ENCODE measurements at regions not wholly inside any gene's neighbourhood (a gene's known extent, or its start where the extent isn't known, plus 50 kb on each side); places are given as distances from the start of the nearest gene placed in this dataset.

- DNase-seq (ENCODE audit: low spot score) = no peak
These were observed 660.7 kb downstream of the PTPRU start for GRCh38 chr1:29896791-29897714.

GRCh38 chr1:29896300-29896699 is 660.0 kb downstream of the PTPRU start:
- DNase-seq (ENCODE audit: low spot score) = no peak

GRCh38 chr1:29895201-29895600 is 658.9 kb downstream of the PTPRU start:
- no peak for DNase-seq (ENCODE audit: low spot score)

- no peak for DNase-seq (ENCODE audit: low spot score)
These were observed 658.0 kb downstream of the PTPRU start for GRCh38 chr1:29894311-29894710.

GRCh38 chr1:29893806-29894205 is 657.5 kb downstream of the PTPRU start:
- no peak for DNase-seq (ENCODE audit: low spot score)

GRCh38 chr1:29893046-29893723 is 656.9 kb downstream of the PTPRU start:
- no peak for DNase-seq (ENCODE audit: low spot score)

GRCh38 chr1:29892247-29892646 is 655.9 kb downstream of the PTPRU start:
- no peak for DNase-seq (ENCODE audit: low spot score)

- no peak for DNase-seq (ENCODE audit: low spot score)
These were observed 654.1 kb downstream of the PTPRU start for GRCh38 chr1:29890201-29890959.

- DNase-seq (ENCODE audit: low spot score) = no peak
These were observed 653.5 kb downstream of the PTPRU start for GRCh38 chr1:29889776-29890175.

GRCh38 chr1:29884740-29885139 is 648.4 kb downstream of the PTPRU start:
- DNase-seq (ENCODE audit: low spot score) = no peak

- no peak for DNase-seq (ENCODE audit: low spot score)
These were observed 647.7 kb downstream of the PTPRU start for GRCh38 chr1:29883986-29884385.

GRCh38 chr1:29883411-29883832 is 647.1 kb downstream of the PTPRU start:
- no peak for DNase-seq (ENCODE audit: low spot score)

GRCh38 chr1:29880556-29880955 is 644.2 kb downstream of the PTPRU start:
- no peak for DNase-seq (ENCODE audit: low spot score)

- no peak for DNase-seq (ENCODE audit: low spot score)
These were observed 642.9 kb downstream of the PTPRU start for GRCh38 chr1:29879217-29879616.

GRCh38 chr1:29878501-29878900 is 642.2 kb downstream of the PTPRU start:
- DNase-seq (ENCODE audit: low spot score) = no peak

- no peak for DNase-seq (ENCODE audit: low spot score)
These were observed 640.6 kb downstream of the PTPRU start for GRCh38 chr1:29876902-29877301.

GRCh38 chr1:29876441-29876840 is 640.1 kb downstream of the PTPRU start:
- DNase-seq (ENCODE audit: low spot score) = no peak

GRCh38 chr1:29875557-29876028 is 639.3 kb downstream of the PTPRU start:
- DNase-seq (ENCODE audit: low spot score) = no peak

- DNase-seq (ENCODE audit: low spot score) = no peak
These were observed 634.3 kb downstream of the PTPRU start for GRCh38 chr1:29870621-29871020.

- no peak for DNase-seq (ENCODE audit: low spot score)
These were observed 633.5 kb downstream of the PTPRU start for GRCh38 chr1:29869802-29870201.

- no peak for DNase-seq (ENCODE audit: low spot score)
These were observed 632.6 kb downstream of the PTPRU start for GRCh38 chr1:29868944-29869343.

- DNase-seq (ENCODE audit: low spot score) = no peak
These were observed 631.8 kb downstream of the PTPRU start for GRCh38 chr1:29868096-29868495.
